ENCODE measurements at regions not wholly inside any gene's neighbourhood (a gene's known extent, or its start where the extent isn't known, plus 50 kb on each side); places are given as distances from the start of the nearest gene placed in this dataset.

DNA sequence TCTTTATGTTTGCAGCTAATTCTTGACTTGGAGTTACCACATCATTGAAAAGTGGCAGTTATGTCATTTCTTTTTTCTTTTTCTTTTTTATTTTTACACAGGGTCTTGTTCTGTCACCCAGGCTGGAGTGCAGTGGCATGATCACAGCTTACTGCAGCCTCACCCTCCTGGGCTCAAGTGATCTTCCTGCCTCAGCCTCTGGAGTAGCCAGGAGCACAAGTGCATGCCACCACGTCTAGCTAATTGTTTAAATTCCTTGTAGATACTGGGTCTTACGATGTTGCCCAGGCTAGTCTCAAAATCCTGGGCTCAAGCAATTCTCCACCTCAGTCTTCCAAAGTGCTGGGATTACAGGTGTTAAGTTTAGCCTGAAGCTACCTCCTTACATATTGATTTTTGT lies 52.1 kb upstream of the KANK4 start:
- SMC1A ChIA-PET (ENCODE audit: uncharacterized antibody, unreplicated experiment), result no interaction called here
- no peaks in the 10 kb centered on the region for H3K27me3 ChIP-seq (replicated peaks in 1 of 2; ENCODE audit: control insufficient read depth in 2 of 2, insufficient read depth in 2 of 2, low read length in 1 of 2)
- BruUV-seq (replicated peaks), result no TSS peak
- H3K4me2 ChIP-seq (ENCODE audit: control insufficient read depth, insufficient read depth), result no peak overlapping the region
- no peak overlapping the region for H3K4me3 ChIP-seq
- POLR2A ChIA-PET, result no interaction called here
- in situ Hi-C loops (cut with MboI), result no loop called here
- WGBS (ENCODE audit: insufficient coverage, insufficient replicate concordance, low lambda C conversion rate, missing lambda C conversion rate), result 39% methylated on average over 2 of the region's 2 CpGs
- FAIRE-seq (no peak), ATAC-seq (no peak), DNase-seq (ENCODE audit: low read depth, low spot score) (no peak)
- H3K9ac ChIP-seq (ENCODE audit: control insufficient read depth, insufficient read depth, low read length), result no peak overlapping the region
- no peaks in the 10 kb centered on the region for H3K36me3 ChIP-seq (ENCODE audit: control insufficient read depth in 2 of 2, insufficient read depth in 2 of 2, low read length in 1 of 2)
- intact Hi-C loops (cut with micrococcal nuclease; ENCODE audit: unreplicated experiment), result no loop called here
- no peaks in the 10 kb centered on the region for H3K9me3 ChIP-seq (replicated peaks; ENCODE audit: control insufficient read depth, insufficient read depth, low read length)
- TF ChIP-seq, protein P1, sequence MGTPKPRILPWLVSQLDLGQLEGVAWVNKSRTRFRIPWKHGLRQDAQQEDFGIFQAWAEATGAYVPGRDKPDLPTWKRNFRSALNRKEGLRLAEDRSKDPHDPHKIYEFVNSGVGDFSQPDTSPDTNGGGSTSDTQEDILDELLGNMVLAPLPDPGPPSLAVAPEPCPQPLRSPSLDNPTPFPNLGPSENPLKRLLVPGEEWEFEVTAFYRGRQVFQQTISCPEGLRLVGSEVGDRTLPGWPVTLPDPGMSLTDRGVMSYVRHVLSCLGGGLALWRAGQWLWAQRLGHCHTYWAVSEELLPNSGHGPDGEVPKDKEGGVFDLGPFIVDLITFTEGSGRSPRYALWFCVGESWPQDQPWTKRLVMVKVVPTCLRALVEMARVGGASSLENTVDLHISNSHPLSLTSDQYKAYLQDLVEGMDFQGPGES (IDR thresholded peaks at IDR 0.05), result no peak
- TF ChIP-seq NFYB (IDR thresholded peaks at IDR 0.05; ENCODE audit: insufficient read depth, low read depth, low read length) (no peak), EGR1 (IDR thresholded peaks at IDR 0.05; ENCODE audit: borderline replicate concordance in 1 of 2, low read depth in 2 of 2, low read length in 2 of 2) (no peak), MYC (IDR thresholded peaks at IDR 0.05; ENCODE audit: insufficient read depth, insufficient read length, insufficient replicate concordance, low read length, severe bottlenecking) (no peak), PML (IDR thresholded peaks at IDR 0.05; ENCODE audit: low read length) (no peak), SREBF1 (IDR thresholded peaks at IDR 0.05; ENCODE audit: low read length) (no peak), RAD21 (IDR thresholded peaks at IDR 0.05; ENCODE audit: insufficient read depth, low read depth, low read length) (no peak), FOS (IDR thresholded peaks at IDR 0.05; ENCODE audit: borderline replicate concordance, extremely low read depth, insufficient read length) (no peak), KDM1A (IDR thresholded peaks at IDR 0.05; ENCODE audit: borderline replicate concordance) (no peak), DPF2 (IDR thresholded peaks at IDR 0.05) (no peak), MEF2B (IDR thresholded peaks at IDR 0.05; ENCODE audit: partially characterized antibody, poor library complexity, severe bottlenecking) (no peak), IRF4 (IDR thresholded peaks at IDR 0.05; ENCODE audit: low read depth, low read length) (no peak), E2F4 (IDR thresholded peaks at IDR 0.05; ENCODE audit: low read depth, low read length) (no peak), RAD51 (IDR thresholded peaks at IDR 0.05) (no peak), MLLT1 (IDR thresholded peaks at IDR 0.05) (no peak), KLF5 (IDR thresholded peaks at IDR 0.05; ENCODE audit: partially characterized antibody) (no peak), ZNF274 (IDR thresholded peaks at IDR 0.05; ENCODE audit: insufficient read depth, insufficient read length) (no peak)
- TF ChIP-seq, protein P2, sequence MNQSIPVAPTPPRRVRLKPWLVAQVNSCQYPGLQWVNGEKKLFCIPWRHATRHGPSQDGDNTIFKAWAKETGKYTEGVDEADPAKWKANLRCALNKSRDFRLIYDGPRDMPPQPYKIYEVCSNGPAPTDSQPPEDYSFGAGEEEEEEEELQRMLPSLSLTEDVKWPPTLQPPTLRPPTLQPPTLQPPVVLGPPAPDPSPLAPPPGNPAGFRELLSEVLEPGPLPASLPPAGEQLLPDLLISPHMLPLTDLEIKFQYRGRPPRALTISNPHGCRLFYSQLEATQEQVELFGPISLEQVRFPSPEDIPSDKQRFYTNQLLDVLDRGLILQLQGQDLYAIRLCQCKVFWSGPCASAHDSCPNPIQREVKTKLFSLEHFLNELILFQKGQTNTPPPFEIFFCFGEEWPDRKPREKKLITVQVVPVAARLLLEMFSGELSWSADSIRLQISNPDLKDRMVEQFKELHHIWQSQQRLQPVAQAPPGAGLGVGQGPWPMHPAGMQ (IDR thresholded peaks at IDR 0.05; ENCODE audit: borderline replicate concordance), result no peak
- no peak overlapping the region for H2AFZ ChIP-seq (ENCODE audit: control insufficient read depth, low read depth, low read length)
- H3K4me1 ChIP-seq (ENCODE audit: control insufficient read depth, insufficient read depth, low read length), result no peaks in the 10 kb centered on the region
- H3K79me2 ChIP-seq (ENCODE audit: control insufficient read depth, insufficient read depth, low read length), result no peaks in the 10 kb centered on the region
- H3K27ac ChIP-seq (ENCODE audit: control insufficient read depth, insufficient read depth), result no peak overlapping the region
- no peaks in the 10 kb centered on the region for H4K20me1 ChIP-seq (ENCODE audit: control insufficient read depth, insufficient read depth)
- CTCF ChIA-PET, result no interaction called here
- RAD21 ChIA-PET (ENCODE audit: unreplicated experiment), result no interaction called here
